ENCODE measurements at regions not wholly inside any gene's neighbourhood (a gene's known extent, or its start where the extent isn't known, plus 50 kb on each side); places are given as distances from the start of the nearest gene placed in this dataset.

- Histone ChIP-seq H3K27ac (no peak overlapping the region), H3K9me3 (no peaks in the 10 kb centered on the region), H3K4me1 (no peaks in the 10 kb centered on the region), H3K36me3 (no peaks in the 10 kb centered on the region), H3K27me3 (no peaks in the 10 kb centered on the region), H3K4me3 (no peak overlapping the region)
- intact Hi-C loops (cut with DNase I): no loop called here
- ATAC-seq (no peak), DNase-seq (no peak)
- no peak for TF ChIP-seq CTCF (IDR thresholded peaks at IDR 0.05)
Observed at GRCh38 chr10:129222436-129222835, 244.6 kb upstream of the MGMT start.

- no peak for ATAC-seq
- Histone ChIP-seq H3K36me3 (no peaks in the 10 kb centered on the region), H3K27ac (no peak overlapping the region), H3K4me1 (no peaks in the 10 kb centered on the region), H3K4me3 (no peak overlapping the region), H3K9me3 (no peaks in the 10 kb centered on the region), H3K27me3 (no peaks in the 10 kb centered on the region)
- TF ChIP-seq CTCF (IDR thresholded peaks at IDR 0.05): no peak
- intact Hi-C loops (cut with DNase I): no loop called here
- no peak for DNase-seq
Observed at GRCh38 chr10:129223363-129223762, 243.7 kb upstream of the MGMT start.

- intact Hi-C loops (cut with DNase I): no loop called here
- DNase-seq (no peak), ATAC-seq (no peak)
- no peak for TF ChIP-seq CTCF (IDR thresholded peaks at IDR 0.05)
- no peaks in the 10 kb centered on the region for H3K9me3 ChIP-seq
- no peaks in the 10 kb centered on the region for H3K36me3 ChIP-seq
- H3K4me1 ChIP-seq: no peaks in the 10 kb centered on the region
- no peak overlapping the region for H3K27ac ChIP-seq
- no peak overlapping the region for H3K4me3 ChIP-seq
- no peaks in the 10 kb centered on the region for H3K27me3 ChIP-seq
Observed at GRCh38 chr10:129224065-129224464, 243.0 kb upstream of the MGMT start.

GRCh38 chr10:129231821-129232220 lies 235.2 kb upstream of the MGMT start:
- Histone ChIP-seq H3K27me3 (no peaks in the 10 kb centered on the region), H3K4me1 (no peaks in the 10 kb centered on the region), H3K36me3 (no peaks in the 10 kb centered on the region), H3K4me3 (no peak overlapping the region), H3K27ac (no peak overlapping the region), H3K9me3 (no peaks in the 10 kb centered on the region)
- ATAC-seq: no peak
- intact Hi-C loops (cut with DNase I): no loop called here
- no peak for DNase-seq
- no peak for TF ChIP-seq CTCF (IDR thresholded peaks at IDR 0.05)

GRCh38 chr10:129233351-129234148 lies 233.5 kb upstream of the MGMT start:
- DNase-seq (no peak), ATAC-seq (no peak)
- no peak overlapping the region for H3K4me3 ChIP-seq
- TF ChIP-seq CTCF (IDR thresholded peaks at IDR 0.05): no peak
- no peaks in the 10 kb centered on the region for H3K36me3 ChIP-seq
- intact Hi-C loops (cut with DNase I): no loop called here
- no peaks in the 10 kb centered on the region for H3K9me3 ChIP-seq
- no peaks in the 10 kb centered on the region for H3K4me1 ChIP-seq
- no peak overlapping the region for H3K27ac ChIP-seq
- H3K27me3 ChIP-seq: no peaks in the 10 kb centered on the region
